Activated CD4-positive, alpha-beta T cell treated with anti-CD3 and anti-CD28 coated beads, Interleukin-2, Interleukin-6, amounts not matched to agents 100 ng/mL and 50 ng/mL, durations not matched to agents 16 hours and 8 hours (primary cell): ENCODE measurements at regions not wholly inside any gene's neighbourhood (a gene's known extent, or its start where the extent isn't known, plus 50 kb on each side); places are given as distances from the start of the nearest gene placed in this dataset.

Source experiments
- DNase-seq: peaks from one replicate; pipeline ENCODE4 v3.0.0-alpha.2; 2020

- DNase-seq = no peak
Observed at GRCh38 chr12:58140395-58140794, 199.0 kb downstream of the ATP23 start.

DNA sequence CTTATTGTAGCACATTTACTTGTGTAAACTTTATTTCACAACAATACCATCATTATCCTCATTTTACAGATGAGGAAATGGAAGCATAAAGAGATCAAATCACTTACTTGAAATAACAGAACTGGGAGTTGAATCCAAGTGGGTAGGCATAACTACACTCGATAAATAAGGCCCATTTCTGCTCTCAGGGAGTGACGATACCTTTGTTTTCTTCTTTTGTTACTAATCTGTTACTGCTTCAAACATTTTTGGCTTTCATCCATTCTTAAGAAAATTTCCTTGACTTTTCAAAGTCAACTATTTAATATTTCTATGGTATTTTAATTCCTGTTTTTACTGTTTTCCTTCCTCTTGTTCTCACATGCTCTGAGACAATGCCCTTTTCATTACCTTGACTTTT, 201.6 kb downstream of the ATP23 start:
- no peak for DNase-seq

GRCh38 chr12:58143498-58143995, 202.2 kb downstream of the ATP23 start:
- DNase-seq = no peak

GRCh38 chr12:58148405-58148804, 207.0 kb downstream of the ATP23 start:
- DNase-seq = no peak

- no peak for DNase-seq
Observed at GRCh38 chr12:58148976-58149375, 207.6 kb downstream of the ATP23 start.

DNA sequence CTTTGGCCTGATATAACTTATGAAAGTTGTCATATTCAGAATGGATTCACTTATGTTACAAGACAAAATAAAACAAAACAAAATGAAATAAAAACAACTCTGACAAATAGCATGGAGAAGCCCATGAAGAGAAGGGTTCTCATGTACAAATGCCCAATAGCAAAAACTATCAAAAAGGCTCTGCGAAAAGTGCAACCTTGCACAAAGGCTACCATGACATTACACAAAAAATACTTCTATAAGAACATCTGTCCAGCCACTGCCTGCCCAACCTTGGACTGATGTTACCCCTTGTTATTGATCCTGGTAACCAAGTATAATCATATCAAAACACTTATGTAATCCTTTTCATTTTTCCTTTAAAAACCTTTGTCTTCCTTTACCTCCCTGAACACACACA, 213.0 kb downstream of the ATP23 start:
- DNase-seq = no peak

- DNase-seq = no peak
Observed at GRCh38 chr12:58156697-58157096, 215.3 kb downstream of the ATP23 start.

- no peak for DNase-seq
Observed at GRCh38 chr12:58159941-58160340, 218.6 kb downstream of the ATP23 start.

DNA sequence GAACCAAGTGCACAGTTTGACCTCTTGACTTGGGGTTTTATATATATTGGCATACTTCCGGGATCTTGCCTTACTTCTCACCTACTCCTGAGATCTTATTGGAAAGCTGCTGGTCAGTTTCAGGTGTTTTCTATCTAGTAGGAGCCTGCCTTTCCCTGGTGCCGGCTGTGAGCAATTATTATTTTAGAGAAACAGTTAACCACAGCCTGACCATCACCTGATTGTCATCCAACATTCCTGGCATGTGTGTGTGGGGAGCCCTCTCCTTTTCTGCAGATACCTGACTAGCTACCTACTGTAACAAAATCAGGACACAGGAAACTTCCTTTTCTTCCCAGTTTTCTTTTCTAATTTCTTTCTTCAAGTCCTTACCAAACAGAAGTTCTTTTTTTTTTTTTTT, 220.4 kb downstream of the ATP23 start:
- no peak for DNase-seq

GRCh38 chr12:58163021-58163420, 221.7 kb downstream of the ATP23 start:
- DNase-seq = no peak

DNA sequence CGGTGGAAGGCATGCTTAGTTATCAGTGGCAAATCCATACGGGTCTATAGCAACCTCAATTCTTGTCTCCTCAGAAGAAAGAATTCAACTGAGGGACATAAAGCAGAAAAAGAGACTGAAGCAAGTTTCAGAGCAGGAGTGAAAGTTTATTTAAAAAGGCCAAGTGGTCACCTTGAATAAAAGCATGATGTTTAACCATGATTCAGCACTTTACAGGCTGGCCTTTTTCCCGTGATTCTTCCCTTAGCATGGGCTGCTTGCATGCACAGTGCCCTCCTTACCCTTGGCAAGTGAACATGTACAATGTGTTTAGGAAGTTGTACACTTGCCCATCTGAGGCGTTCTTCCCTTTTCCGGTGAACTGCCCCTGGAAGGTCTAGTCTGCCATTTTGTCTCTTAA, 225.3 kb downstream of the ATP23 start:
- no peak for DNase-seq

GRCh38 chr12:58167622-58168021, 226.3 kb downstream of the ATP23 start:
- no peak for DNase-seq

DNA sequence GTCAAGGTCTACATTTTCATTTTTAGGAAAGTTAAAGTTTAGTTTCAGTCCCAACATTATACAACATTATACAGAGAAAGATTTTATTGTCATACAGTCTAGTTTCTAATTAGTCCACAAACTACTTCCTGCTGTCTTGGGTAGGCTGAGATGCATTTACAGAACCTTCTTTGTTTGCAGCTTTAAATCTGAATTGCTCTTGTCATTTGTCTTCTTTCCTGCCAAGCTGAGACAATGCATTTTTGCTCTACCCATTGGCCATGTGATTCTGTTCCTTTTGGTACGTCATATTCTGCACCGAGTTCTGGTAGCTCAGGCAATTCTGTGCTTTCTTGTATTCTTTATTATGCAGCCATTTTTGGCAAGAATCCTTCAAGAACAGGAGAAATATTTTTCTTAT, 228.5 kb downstream of the ATP23 start:
- DNase-seq = no peak

DNA sequence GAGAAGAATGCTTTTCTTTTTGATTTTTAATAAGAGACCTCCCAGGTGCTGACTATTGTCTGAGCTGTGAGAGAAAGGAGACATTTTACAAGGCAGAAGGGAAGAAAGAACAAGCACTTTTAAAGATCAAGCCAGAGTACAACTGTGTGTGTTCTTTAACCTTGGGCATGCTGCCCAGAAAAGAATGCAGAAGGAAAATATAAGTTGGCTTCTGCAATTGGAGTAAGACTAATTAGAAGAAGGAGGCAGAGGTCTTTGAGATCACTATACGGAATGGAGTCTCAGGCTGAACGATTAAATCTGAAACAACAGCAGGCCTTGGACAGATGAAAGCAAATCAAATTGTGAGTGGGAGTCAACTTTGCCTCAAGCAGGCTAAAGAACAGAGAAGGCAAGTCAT, 230.5 kb downstream of the ATP23 start:
- DNase-seq = no peak

GRCh38 chr12:58172433-58173073, 231.2 kb downstream of the ATP23 start:
- DNase-seq = no peak

DNA sequence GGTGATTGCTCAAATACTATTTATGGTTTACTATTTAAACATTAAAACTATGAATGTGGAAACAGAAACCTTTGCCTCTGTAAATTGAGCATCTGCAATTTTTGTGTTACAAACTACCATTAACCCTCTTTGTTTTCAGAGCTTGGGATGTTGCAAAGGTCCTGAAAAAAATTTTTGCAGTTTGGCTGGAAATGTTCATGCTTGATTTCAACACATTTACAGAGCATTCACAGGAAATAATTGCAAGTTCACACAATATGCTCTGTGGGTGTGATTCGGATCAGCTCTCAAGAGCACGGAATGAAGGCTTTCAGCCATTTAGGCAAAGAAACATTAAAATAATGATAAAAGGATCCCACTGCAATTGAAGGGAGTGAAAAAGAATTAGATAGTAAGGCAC, 232.9 kb downstream of the ATP23 start:
- DNase-seq = no peak

DNA sequence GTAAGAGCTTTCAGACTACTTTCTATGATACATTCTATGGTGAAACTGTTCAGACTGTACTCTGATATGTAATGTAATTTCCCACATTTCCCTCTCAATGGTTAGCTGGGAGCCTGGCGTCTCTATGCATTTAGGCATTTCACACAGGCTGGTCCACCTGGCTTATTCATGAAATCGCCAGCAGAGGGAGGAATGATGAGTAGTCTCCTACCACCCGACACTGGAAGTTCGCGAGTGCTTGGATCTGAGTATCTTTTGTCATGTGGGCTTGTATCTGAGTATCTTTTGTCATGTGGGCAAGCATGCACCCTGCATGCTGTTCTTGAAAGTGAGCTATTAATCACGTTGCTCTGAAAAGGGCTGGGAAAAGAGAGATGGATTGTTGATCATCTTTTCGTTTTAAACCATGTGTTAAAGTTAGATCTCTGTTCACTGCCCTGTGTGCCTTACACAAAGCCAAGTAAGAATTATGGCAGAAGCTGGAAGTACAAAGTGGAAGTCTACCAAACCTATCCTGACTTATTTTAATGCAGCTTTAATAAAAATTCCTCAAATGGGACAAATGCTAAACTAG, 235.0 kb downstream of the ATP23 start:
- DNase-seq = peak; percentile 49

DNA sequence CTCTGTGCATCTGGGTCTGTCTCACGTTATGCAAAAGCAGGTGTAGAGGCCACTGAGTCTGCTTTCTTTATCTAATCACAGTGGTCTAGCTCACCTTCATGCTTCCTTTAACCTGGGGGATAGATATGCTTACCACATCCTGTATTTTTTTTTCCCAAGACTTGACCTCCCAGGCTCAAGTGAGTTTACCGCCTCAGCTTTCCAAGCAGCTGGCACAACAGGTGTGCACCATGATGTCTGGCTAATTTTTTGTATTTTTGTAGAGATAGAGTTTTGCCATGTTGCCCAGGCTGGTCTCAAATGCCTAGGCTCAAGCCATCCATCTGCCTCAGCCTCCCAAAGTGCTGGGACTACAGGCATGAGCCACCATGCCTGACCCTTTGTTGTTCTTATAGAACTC, 236.0 kb downstream of the ATP23 start:
- DNase-seq = no peak

DNA sequence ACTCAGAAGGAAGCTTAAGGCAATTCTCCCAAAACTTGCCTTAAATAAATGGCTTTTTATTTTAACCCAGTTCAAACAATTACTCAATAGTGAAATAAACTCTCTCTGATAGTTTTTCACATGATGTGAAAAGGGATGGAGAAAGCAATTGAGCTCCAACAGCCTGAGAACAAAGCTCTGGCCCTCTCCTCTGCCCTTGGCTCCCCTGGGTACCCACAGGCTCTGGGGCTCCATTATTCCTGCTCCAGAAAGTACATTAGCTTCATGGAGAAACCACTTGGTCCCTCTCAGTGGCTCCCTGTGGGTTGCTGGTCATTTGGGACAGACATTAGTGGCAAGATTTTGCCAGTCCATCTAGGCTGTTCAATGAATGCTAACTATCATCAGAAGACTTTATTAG, 242.8 kb downstream of the ATP23 start:
- no peak for DNase-seq

DNA sequence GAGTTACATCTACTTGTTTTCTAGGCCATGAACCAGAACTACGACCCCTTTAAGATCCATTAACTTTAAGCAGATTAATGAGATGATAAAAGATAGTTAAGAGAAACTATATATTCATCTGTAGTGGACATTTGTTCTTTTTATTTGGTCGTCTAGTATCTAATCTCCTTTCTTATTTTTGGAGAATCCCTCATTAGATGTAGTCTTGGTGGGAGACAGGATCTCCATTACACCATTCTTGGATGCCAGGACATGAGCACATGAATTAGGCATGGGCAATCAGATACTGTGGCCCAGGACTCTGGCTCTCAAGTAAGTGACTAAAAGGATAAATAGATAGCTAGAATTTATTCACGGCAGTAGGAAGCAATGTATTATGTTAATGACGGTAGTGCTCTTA, 245.0 kb downstream of the ATP23 start:
- DNase-seq = no peak

DNA sequence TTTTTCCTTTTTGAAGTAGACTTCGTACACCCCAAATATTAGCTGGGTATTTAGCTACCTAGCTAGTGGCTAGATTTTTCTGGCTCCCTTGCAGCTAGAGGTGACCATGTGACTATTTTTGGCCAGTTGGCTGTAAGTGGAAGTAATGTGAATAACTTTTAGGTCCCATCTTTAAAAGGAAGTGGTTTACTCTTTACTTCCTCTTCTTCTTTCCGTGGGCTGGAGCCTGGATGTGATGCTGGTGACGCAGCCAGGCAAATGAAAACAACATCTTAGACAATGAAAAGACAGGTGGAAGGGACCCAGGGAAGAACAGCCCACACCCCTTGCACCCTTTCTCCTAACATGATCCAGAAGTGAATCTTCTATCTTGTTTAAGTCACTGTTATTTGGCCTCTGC, 245.5 kb downstream of the ATP23 start:
- no peak for DNase-seq

GRCh38 chr12:58189030-58189429, 247.7 kb downstream of the ATP23 start:
- DNase-seq = no peak

- DNase-seq = no peak
Observed at GRCh38 chr12:58189893-58190292, 248.5 kb downstream of the ATP23 start.

DNA sequence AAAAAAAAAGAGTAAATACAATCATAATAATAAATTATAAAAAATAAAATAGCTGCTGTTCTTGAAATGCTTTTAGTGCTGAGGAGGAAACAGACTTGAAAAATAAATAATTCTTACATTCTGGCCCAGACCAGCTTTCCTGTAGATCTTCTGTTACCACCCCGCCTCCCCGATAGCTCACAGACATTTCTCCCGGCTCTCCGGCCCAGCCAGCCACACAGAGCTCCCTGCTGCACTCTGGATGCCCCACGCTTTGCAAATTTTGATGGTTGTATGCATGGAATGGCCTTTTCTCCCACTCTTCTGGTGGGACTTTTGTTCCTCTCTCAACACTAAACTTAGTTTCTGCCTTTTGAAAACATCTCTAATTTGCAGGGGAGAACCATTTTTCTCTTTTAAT, 249.3 kb downstream of the ATP23 start:
- DNase-seq = no peak

- no peak for DNase-seq
Observed at GRCh38 chr12:58196971-58197370, 255.6 kb downstream of the ATP23 start.
